A673 (cell line): ENCODE measurements at regions not wholly inside any gene's neighbourhood (a gene's known extent, or its start where the extent isn't known, plus 50 kb on each side); places are given as distances from the start of the nearest gene placed in this dataset.

Experiments used
- BruUV-seq: library from RNA; stranded (reverse); fragments of 400-500 nt; replicated peaks from 2 replicates; lab custom pipeline; 2021; lab: Mats Ljungman, UMichigan
- CTCF ChIA-PET: fragments of 300-600 bp; sonication (Branson Sonifier 250); formaldehyde crosslinking; loops from one replicate; lab custom pipeline; 2022; ENCODE audit warnings: antibody characterized with exemption; lab: Charles Lee
- POLR2A ChIA-PET: fragments of 300-600 bp; sonication (Branson Sonifier 250); formaldehyde crosslinking; loops from one replicate; lab custom pipeline; 2022; ENCODE audit warnings: antibody characterized with exemption; ENCODE audit not compliant: low non-redundant PET; lab: Charles Lee
- DNase-seq: peaks from one replicate; pipeline ENCODE4 v3.0.0-alpha.2; 2015; ENCODE audit warnings: low spot score
- H3K27ac ChIP-seq: fragments of 200-600 bp; sonication (generic); 2 replicates; pipeline ENCODE4 v1.5.1; 2016; ENCODE audit warnings: mixed run types, low read depth, mild to moderate bottlenecking, mixed read lengths, antibody characterized with exemption, low read length; ENCODE audit not compliant: poor library complexity, severe bottlenecking
- H3K27me3 ChIP-seq: fragments of 200-600 bp; sonication (generic); replicated peaks from 2 replicates; pipeline ENCODE4 v1.6.1; 2017; ENCODE audit warnings: mixed run types, low read depth, mild to moderate bottlenecking, mixed read lengths, antibody characterized with exemption, low read length; ENCODE audit not compliant: insufficient read depth, poor library complexity
- H3K36me3 ChIP-seq: fragments of 200-600 bp; sonication (generic); 2 replicates; pipeline ENCODE4 v1.6.1; 2016; ENCODE audit warnings: mixed run types, mild to moderate bottlenecking, mixed read lengths, antibody characterized with exemption, low read length; ENCODE audit not compliant: insufficient read depth, poor library complexity, severe bottlenecking
- H3K4me1 ChIP-seq: fragments of 200-600 bp; sonication (generic); 2 replicates; pipeline ENCODE4 v1.6.1; 2017; ENCODE audit warnings: mixed run types, mild to moderate bottlenecking, mixed read lengths, antibody characterized with exemption, low read length; ENCODE audit not compliant: insufficient read depth, poor library complexity, severe bottlenecking
- H3K4me3 ChIP-seq: fragments of 200-600 bp; sonication (generic); 2 replicates; pipeline ENCODE4 v1.5.1; 2016; ENCODE audit warnings: low read depth, mixed run types, mild to moderate bottlenecking, mixed read lengths, low read length; ENCODE audit not compliant: poor library complexity, severe bottlenecking
- H3K9me3 ChIP-seq: fragments of 200-600 bp; sonication (generic); 2 replicates; pipeline ENCODE4 v1.6.1; 2016; ENCODE audit warnings: mixed run types, low read depth, mild to moderate bottlenecking, mixed read lengths, antibody characterized with exemption, low read length; ENCODE audit not compliant: poor library complexity, severe bottlenecking
- CTCF ChIP-seq: fragments of 300-800, 200-600 bp; sonication (generic); conservative IDR thresholded peaks from 2 replicates; pipeline ENCODE4 v1.5.1; 2017; ENCODE audit warnings: low read depth, mild to moderate bottlenecking, antibody characterized with exemption, low read length, moderate library complexity, mixed read lengths
- EZH2 ChIP-seq: fragments of 200-600 bp; sonication (generic); IDR thresholded peaks from 2 replicates; pipeline ENCODE4 v1.6.1; 2017; ENCODE audit warnings: borderline replicate concordance, low read depth, mild to moderate bottlenecking, mixed read lengths, antibody characterized with exemption, low read length; ENCODE audit not compliant: poor library complexity, severe bottlenecking
- intact Hi-C: fragments of 100-400 bp; cut with micrococcal nuclease; formaldehyde crosslinking; loops from one replicate; pipeline ENCODE4 v1.10.0; 2022; ENCODE audit not compliant: unreplicated experiment

GRCh38 chr2:150107816-150108215 lies 379.7 kb downstream of the RND3 start:
- H3K27me3 ChIP-seq, result no peaks in the 10 kb centered on the region
- H3K4me3 ChIP-seq, result no peak overlapping the region
- ChIA-PET POLR2A (no interaction called here), CTCF (no interaction called here)
- DNase-seq, result no peak
- no peak overlapping the region for H3K27ac ChIP-seq
- no peaks in the 10 kb centered on the region for H3K36me3 ChIP-seq
- no TSS peak for BruUV-seq
- H3K4me1 ChIP-seq, result no peaks in the 10 kb centered on the region
- no peaks in the 10 kb centered on the region for H3K9me3 ChIP-seq
- TF ChIP-seq EZH2 (no peak), CTCF (no peak)
- intact Hi-C loops, result no loop called here

GRCh38 chr2:150107170-150107569 lies 380.3 kb downstream of the RND3 start:
- no peak for DNase-seq
- Histone ChIP-seq H3K27ac (no peak overlapping the region), H3K27me3 (no peaks in the 10 kb centered on the region), H3K4me1 (no peaks in the 10 kb centered on the region), H3K36me3 (no peaks in the 10 kb centered on the region), H3K9me3 (no peaks in the 10 kb centered on the region), H3K4me3 (no peak overlapping the region)
- BruUV-seq, result no TSS peak
- intact Hi-C loops, result no loop called here
- POLR2A ChIA-PET, result no interaction called here
- CTCF ChIA-PET, result no interaction called here
- TF ChIP-seq EZH2 (no peak), CTCF (no peak)

- ChIA-PET CTCF (no interaction called here), POLR2A (interaction anchor here (0.5 kb wide), 1 partner anchor 258 kb away, joined by 11 read pairs; no protein-coding TSS in a partner anchor)
- H3K27me3 ChIP-seq, result no peaks in the 10 kb centered on the region
- H3K4me3 ChIP-seq, result no peak overlapping the region
- no peaks in the 10 kb centered on the region for H3K36me3 ChIP-seq
- intact Hi-C loops, result no loop called here
- H3K9me3 ChIP-seq, result no peaks in the 10 kb centered on the region
- DNase-seq, result no peak
- no TSS peak for BruUV-seq
- H3K27ac ChIP-seq, result no peak overlapping the region
- no peaks in the 10 kb centered on the region for H3K4me1 ChIP-seq
- TF ChIP-seq CTCF (no peak), EZH2 (no peak)
These were observed 385.5 kb downstream of the RND3 start for GRCh38 chr2:150101947-150102346.
